ENCODE measurements at regions not wholly inside any gene's neighbourhood (a gene's known extent, or its start where the extent isn't known, plus 50 kb on each side); places are given as distances from the start of the nearest gene placed in this dataset.

DNA sequence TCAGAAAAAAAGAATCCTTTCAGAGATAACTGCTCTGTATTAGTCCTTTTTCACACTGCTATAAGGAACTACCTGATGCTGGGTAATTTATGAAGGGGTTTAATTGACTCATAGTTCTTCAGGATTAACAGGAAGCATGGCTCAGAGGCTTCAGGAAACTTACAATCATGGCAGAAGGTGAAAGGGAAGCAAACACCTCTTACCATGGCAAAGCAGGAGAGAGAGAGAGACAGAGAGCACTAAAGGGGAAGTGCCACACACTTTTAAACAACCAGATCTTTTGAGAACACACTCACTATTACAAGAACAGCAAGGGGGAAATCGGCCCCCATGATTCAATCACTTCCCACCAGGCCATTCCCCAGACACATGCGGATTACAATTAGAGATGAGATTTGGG lies 114.2 kb downstream of the TES start:
- no peaks in the 10 kb centered on the region for H3K9me3 ChIP-seq (replicated peaks; ENCODE audit: control insufficient read depth, insufficient read depth, low read depth, low read length)
- CTCF ChIA-PET (ENCODE audit: low intra/inter-chr PET ratio): no interaction called here
- no peak overlapping the region for H3K4me3 ChIP-seq
- TF ChIP-seq ZNF695 (CRISPR knock-in tag; IDR thresholded peaks at IDR 0.05) (no peak), SPI1 (IDR thresholded peaks at IDR 0.05; ENCODE audit: borderline replicate concordance, low read depth, low read length) (peak; percentile 56; the same call in 1 of the 2 replicates), MTA2 (IDR thresholded peaks at IDR 0.05; ENCODE audit: low read depth) (no peak)
- H2AFZ ChIP-seq (ENCODE audit: low read depth, low read length): no peak overlapping the region
- no peak overlapping the region for H3K9ac ChIP-seq (ENCODE audit: insufficient read depth in 1 of 2, low read depth in 2 of 2, low read length in 2 of 2)
- POLR2A ChIA-PET: interaction anchor here (1.0 kb wide), 1 partner anchor 20 kb away, joined by 3 read pairs; no protein-coding TSS in a partner anchor
- no peaks in the 10 kb centered on the region for H3K79me2 ChIP-seq (ENCODE audit: control insufficient read depth, insufficient read depth, low read length)
- H3K27ac ChIP-seq (ENCODE audit: extremely low read depth, low read depth, low read length): no peak overlapping the region
- in situ Hi-C loops (cut with MboI): no loop called here
- ATAC-seq (no peak), DNase-seq (ENCODE audit: extremely low read depth in 1 of 4, low spot score in 3 of 4) (no peak), FAIRE-seq (no peak)
- no peaks in the 10 kb centered on the region for H3K4me1 ChIP-seq (replicated peaks in 1 of 2; ENCODE audit: control insufficient read depth in 2 of 2, insufficient read depth in 2 of 2, low read length in 2 of 2)
- 3% methylated on average over 2 of the region's 2 CpGs for WGBS (ENCODE audit: insufficient coverage, low coverage, missing lambda C conversion rate)
- no TSS peak for BruUV-seq (replicated peaks)
- peaks cover 0 to 5% of the 10 kb centered on the region in 2 experiments; a peak in 2 of 5 replicates for H3K27me3 ChIP-seq (ENCODE audit: control insufficient read depth in 2 of 2, insufficient read depth in 2 of 2, low read length in 2 of 2)
- H3K36me3 ChIP-seq (ENCODE audit: control insufficient read depth, insufficient read depth, low read length): no peaks in the 10 kb centered on the region
- H4K20me1 ChIP-seq (replicated peaks; ENCODE audit: control insufficient read depth, insufficient read depth, low read length): no peaks in the 10 kb centered on the region
- no peak overlapping the region for H3K4me2 ChIP-seq (ENCODE audit: insufficient read depth, low read length)
- no peaks in the 10 kb centered on the region for H3K9me1 ChIP-seq (ENCODE audit: control insufficient read depth, insufficient read depth, low read length)
- intact Hi-C loops (cut with micrococcal nuclease): no loop called here

DNA sequence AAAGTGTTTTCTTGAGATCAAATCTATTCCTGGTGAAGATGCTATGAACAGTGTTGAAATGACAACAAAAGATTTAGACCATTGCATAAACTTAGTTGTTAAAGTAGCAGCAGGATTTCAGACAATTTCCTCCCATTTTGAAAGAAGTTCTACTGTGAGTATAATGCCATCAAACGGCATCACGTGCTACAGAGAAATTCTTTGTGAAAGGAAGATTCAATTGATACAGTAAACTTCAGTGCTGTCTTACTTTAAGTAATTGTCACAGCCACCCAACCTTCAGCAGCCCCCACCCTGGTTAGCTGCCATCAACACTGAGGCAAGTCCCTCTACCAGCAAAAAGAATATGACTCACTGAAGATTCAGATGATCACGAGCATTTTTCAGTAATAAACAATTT lies 115.2 kb downstream of the TES start:
- Histone ChIP-seq H3K9me3 (replicated peaks; ENCODE audit: control insufficient read depth, insufficient read depth, low read depth, low read length) (no peaks in the 10 kb centered on the region), H4K20me1 (replicated peaks; ENCODE audit: control insufficient read depth, insufficient read depth, low read length) (no peaks in the 10 kb centered on the region), H3K4me1 (replicated peaks in 1 of 2; ENCODE audit: control insufficient read depth in 2 of 2, insufficient read depth in 2 of 2, low read length in 2 of 2) (no peaks in the 10 kb centered on the region), H3K36me3 (ENCODE audit: control insufficient read depth, insufficient read depth, low read length) (no peaks in the 10 kb centered on the region), H3K4me2 (ENCODE audit: insufficient read depth, low read length) (no peak overlapping the region), H3K4me3 (no peak overlapping the region), H2AFZ (ENCODE audit: low read depth, low read length) (no peak overlapping the region), H3K9ac (ENCODE audit: insufficient read depth in 1 of 2, low read depth in 2 of 2, low read length in 2 of 2) (no peak overlapping the region), H3K79me2 (ENCODE audit: control insufficient read depth, insufficient read depth, low read length) (no peaks in the 10 kb centered on the region), H3K9me1 (ENCODE audit: control insufficient read depth, insufficient read depth, low read length) (no peaks in the 10 kb centered on the region), H3K27ac (ENCODE audit: extremely low read depth, low read depth, low read length) (no peak overlapping the region), H3K27me3 (ENCODE audit: control insufficient read depth in 2 of 2, insufficient read depth in 2 of 2, low read length in 2 of 2) (peaks cover 0 to 9% of the 10 kb centered on the region in 2 experiments; a peak in 2 of 5 replicates)
- ATAC-seq: no peak
- in situ Hi-C loops (cut with MboI) (no loop called here), intact Hi-C loops (cut with micrococcal nuclease) (no loop called here)
- CTCF ChIA-PET (ENCODE audit: low intra/inter-chr PET ratio): no interaction called here
- 0% methylated on average over 3 of the region's 3 CpGs for WGBS (ENCODE audit: insufficient coverage, low coverage, missing lambda C conversion rate)
- DNase-seq (ENCODE audit: extremely low read depth in 1 of 4, low spot score in 3 of 4): no peak
- BruUV-seq (replicated peaks): no TSS peak
- TF ChIP-seq GATAD2A (IDR thresholded peaks at IDR 0.05) (no peak), DNMT1 (IDR thresholded peaks at IDR 0.05) (no peak), ZNF239 (CRISPR knock-in tag; IDR thresholded peaks at IDR 0.05) (no peak)
- TF ChIP-seq, protein P1, sequence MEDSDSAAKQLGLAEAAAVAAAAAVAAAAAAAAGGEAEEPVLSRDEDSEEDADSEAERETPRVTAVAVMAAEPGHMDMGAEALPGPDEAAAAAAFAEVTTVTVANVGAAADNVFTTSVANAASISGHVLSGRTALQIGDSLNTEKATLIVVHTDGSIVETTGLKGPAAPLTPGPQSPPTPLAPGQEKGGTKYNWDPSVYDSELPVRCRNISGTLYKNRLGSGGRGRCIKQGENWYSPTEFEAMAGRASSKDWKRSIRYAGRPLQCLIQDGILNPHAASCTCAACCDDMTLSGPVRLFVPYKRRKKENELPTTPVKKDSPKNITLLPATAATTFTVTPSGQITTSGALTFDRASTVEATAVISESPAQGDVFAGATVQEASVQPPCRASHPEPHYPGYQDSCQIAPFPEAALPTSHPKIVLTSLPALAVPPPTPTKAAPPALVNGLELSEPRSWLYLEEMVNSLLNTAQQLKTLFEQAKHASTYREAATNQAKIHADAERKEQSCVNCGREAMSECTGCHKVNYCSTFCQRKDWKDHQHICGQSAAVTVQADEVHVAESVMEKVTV (CRISPR knock-in tag; IDR thresholded peaks at IDR 0.05): no peak
- TF ChIP-seq, protein P2, sequence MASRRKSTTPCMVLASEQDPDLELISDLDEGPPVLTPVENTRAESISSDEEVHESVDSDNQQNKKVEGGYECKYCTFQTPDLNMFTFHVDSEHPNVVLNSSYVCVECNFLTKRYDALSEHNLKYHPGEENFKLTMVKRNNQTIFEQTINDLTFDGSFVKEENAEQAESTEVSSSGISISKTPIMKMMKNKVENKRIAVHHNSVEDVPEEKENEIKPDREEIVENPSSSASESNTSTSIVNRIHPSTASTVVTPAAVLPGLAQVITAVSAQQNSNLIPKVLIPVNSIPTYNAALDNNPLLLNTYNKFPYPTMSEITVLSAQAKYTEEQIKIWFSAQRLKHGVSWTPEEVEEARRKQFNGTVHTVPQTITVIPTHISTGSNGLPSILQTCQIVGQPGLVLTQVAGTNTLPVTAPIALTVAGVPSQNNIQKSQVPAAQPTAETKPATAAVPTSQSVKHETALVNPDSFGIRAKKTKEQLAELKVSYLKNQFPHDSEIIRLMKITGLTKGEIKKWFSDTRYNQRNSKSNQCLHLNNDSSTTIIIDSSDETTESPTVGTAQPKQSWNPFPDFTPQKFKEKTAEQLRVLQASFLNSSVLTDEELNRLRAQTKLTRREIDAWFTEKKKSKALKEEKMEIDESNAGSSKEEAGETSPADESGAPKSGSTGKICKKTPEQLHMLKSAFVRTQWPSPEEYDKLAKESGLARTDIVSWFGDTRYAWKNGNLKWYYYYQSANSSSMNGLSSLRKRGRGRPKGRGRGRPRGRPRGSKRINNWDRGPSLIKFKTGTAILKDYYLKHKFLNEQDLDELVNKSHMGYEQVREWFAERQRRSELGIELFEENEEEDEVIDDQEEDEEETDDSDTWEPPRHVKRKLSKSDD (conservative IDR thresholded peaks at IDR 0.05; ENCODE audit: low read length): no peak
- POLR2A ChIA-PET: interaction anchor here (1.0 kb wide), 1 partner anchor 21 kb away, joined by 3 read pairs; no protein-coding TSS in a partner anchor
- peak; percentile 23 for FAIRE-seq

Data from K562 (cell line).